ENCODE measurements at regions not wholly inside any gene's neighbourhood (a gene's known extent, or its start where the extent isn't known, plus 50 kb on each side); places are given as distances from the start of the nearest gene placed in this dataset.

DNA sequence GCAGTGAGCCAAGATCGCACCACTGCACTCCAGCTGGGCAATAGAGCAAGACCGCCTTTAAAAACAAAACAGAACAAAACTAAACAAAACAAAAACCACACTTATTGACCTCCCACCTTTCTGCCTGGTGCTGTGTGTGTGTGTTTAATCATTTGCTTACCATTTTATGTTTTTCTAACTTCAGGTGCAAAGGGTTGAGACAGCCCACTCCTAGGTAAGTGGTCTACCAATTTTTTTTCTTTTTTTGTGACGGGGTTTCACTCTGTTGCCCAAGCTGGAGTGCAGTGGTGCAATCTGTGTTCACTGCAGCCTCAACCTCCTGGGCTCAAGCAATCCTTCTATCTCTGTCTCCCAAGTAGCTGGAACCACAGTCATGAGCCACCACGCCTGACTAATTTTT is 65.8 kb downstream of the SALL1 start:
- CTCF ChIA-PET: no interaction called here
- H3K4me3 ChIP-seq (ENCODE audit: low read depth, low read length): no peak overlapping the region
- TF ChIP-seq, protein P1, sequence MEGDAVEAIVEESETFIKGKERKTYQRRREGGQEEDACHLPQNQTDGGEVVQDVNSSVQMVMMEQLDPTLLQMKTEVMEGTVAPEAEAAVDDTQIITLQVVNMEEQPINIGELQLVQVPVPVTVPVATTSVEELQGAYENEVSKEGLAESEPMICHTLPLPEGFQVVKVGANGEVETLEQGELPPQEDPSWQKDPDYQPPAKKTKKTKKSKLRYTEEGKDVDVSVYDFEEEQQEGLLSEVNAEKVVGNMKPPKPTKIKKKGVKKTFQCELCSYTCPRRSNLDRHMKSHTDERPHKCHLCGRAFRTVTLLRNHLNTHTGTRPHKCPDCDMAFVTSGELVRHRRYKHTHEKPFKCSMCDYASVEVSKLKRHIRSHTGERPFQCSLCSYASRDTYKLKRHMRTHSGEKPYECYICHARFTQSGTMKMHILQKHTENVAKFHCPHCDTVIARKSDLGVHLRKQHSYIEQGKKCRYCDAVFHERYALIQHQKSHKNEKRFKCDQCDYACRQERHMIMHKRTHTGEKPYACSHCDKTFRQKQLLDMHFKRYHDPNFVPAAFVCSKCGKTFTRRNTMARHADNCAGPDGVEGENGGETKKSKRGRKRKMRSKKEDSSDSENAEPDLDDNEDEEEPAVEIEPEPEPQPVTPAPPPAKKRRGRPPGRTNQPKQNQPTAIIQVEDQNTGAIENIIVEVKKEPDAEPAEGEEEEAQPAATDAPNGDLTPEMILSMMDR (IDR thresholded peaks at IDR 0.05; ENCODE audit: insufficient read depth, low read length, missing control alignments): no peak
- POLR2A ChIA-PET: no interaction called here
- DNase-seq (ENCODE audit: low read depth, low spot score): no peak

DNA sequence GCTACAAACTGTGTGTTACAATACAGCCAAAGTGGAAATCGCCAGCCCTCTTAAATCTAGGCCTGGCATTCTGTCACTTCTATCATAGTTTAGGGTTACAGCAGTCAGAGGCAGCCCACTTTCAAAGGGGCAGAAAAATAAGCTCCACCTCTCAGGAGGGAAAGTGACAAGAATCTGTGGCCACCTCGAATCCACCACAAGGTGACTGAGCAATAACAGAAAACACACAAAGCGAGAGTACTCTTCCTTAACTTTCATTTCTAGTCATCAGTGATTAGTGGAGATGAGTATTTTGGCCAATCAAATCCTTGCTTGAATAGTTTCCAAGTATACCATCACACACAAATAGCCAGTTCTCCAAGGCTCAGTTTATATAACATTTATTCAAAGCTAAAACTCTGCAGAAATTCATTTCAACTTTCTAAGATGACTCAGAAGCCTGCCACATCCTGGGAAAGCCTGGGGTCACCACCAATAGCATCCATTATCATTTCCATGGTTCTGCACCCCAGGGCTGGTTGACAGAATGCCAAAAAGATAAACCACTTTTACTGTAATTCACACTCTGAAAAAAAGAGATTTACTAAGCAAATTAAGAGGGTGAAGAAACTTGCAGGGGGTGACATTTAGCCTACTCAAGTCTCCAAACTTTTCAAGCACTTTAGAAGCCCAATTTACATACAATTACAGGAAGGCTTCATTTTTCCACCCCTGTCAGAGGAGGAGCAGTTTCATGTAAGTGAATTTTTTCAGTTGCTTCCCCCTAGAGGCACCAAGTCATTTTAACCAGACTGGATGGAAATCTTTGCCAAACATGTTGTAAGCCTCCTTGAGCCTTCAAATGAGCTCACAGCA is 66.8 kb downstream of the SALL1 start:
- POLR2A ChIA-PET: no interaction called here

GRCh38 chr16:51072591-51072990 is 78.5 kb downstream of the SALL1 start:
- H3K4me3 ChIP-seq (ENCODE audit: low read depth, low read length): no peak overlapping the region
- ChIA-PET CTCF (no interaction called here), POLR2A (no interaction called here)
- DNase-seq (ENCODE audit: low read depth, low spot score): no peak
- TF ChIP-seq, protein P1 (IDR thresholded peaks at IDR 0.05; ENCODE audit: insufficient read depth, low read length, missing control alignments): no peak

More for the DNA sequence above, 66.8 kb downstream of the SALL1 start:
- TF ChIP-seq, protein P1 (IDR thresholded peaks at IDR 0.05; ENCODE audit: insufficient read depth, low read length, missing control alignments): no peak
- CTCF ChIA-PET: no interaction called here
- H3K4me3 ChIP-seq (ENCODE audit: low read depth, low read length): no peak overlapping the region
- no peak for DNase-seq (ENCODE audit: low read depth, low spot score)

DNA sequence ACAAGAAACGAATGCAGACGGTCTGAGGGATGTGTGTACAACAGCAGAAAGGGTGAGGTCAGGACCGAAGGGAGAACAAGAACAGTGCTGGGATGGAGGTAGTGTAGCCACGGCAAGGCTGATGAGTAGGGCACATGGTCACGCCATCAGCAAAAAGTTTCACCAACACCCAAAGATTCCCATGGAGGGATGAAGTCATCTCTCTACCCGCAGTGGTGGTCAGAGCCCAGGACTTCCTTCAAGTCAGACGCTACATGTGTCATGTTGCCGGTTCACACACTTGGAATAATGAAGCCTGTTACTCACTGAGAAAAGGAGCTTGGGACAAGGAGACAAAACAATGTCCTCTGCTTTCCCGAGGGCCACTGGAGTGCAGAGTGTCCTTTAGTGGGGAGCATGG is 79.7 kb downstream of the SALL1 start:
- TF ChIP-seq, protein P1 (IDR thresholded peaks at IDR 0.05; ENCODE audit: insufficient read depth, low read length, missing control alignments): no peak
- POLR2A ChIA-PET: no interaction called here
- CTCF ChIA-PET: no interaction called here
- no peak overlapping the region for H3K4me3 ChIP-seq (ENCODE audit: low read depth, low read length)
- no peak for DNase-seq (ENCODE audit: low read depth, low spot score)

DNA sequence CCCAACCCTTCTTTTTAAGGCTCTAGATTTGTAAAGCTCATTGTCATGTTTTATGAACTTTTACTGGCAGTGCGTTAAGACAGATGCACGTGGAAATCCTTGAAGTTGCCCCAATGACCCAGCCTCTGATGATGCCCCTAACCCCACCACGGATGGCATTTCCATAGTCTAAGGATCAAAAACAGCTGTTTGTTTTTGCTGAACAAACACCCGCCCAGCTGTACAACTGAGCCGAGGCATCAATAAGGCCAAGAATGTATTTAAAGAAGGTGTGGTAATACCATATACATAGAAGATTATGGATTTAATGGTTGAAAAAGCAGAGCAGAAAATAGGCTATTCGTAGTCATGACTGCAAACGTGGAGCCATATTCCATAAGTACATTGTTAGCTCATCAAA is 83.7 kb downstream of the SALL1 start:
- TF ChIP-seq, protein P1 (IDR thresholded peaks at IDR 0.05; ENCODE audit: insufficient read depth, low read length, missing control alignments): no peak
- no peak for DNase-seq (ENCODE audit: low read depth, low spot score)
- CTCF ChIA-PET: no interaction called here
- no peak overlapping the region for H3K4me3 ChIP-seq (ENCODE audit: low read depth, low read length)
- POLR2A ChIA-PET: no interaction called here

- ChIA-PET CTCF (no interaction called here), POLR2A (no interaction called here)
- TF ChIP-seq, protein P1 (IDR thresholded peaks at IDR 0.05; ENCODE audit: insufficient read depth, low read length, missing control alignments): no peak
- H3K4me3 ChIP-seq (ENCODE audit: low read depth, low read length): no peak overlapping the region
- DNase-seq (ENCODE audit: low read depth, low spot score): no peak
Measured at GRCh38 chr16:51062039-51062438, 89.0 kb downstream of the SALL1 start.
